ENCODE measurements at regions not wholly inside any gene's neighbourhood (a gene's known extent, or its start where the extent isn't known, plus 50 kb on each side); places are given as distances from the start of the nearest gene placed in this dataset.
"Not testable (repeated sequence)": the region's sequence is repeated elsewhere in the genome, so short reads cannot be mapped to it uniquely, and the experiment has no call there.

GRCh38 chr21:9129741-9130140 lies 1391.6 kb upstream of the TPTE start:
- TF ChIP-seq CTCF, POLR2A, EP300 (IDR thresholded peaks at IDR 0.05): not testable (repeated sequence)
